ENCODE measurements at regions not wholly inside any gene's neighbourhood (a gene's known extent, or its start where the extent isn't known, plus 50 kb on each side); places are given as distances from the start of the nearest gene placed in this dataset.

- no peaks in the 10 kb centered on the region for H3K4me1 ChIP-seq (ENCODE audit: insufficient read depth, low read length)
- H3K4me3 ChIP-seq (ENCODE audit: low read length), result no peak overlapping the region
- no peaks in the 10 kb centered on the region for H3K9me3 ChIP-seq (ENCODE audit: low read length)
- peaks cover 5% of the 10 kb centered on the region for H3K27me3 ChIP-seq (ENCODE audit: insufficient read depth, low read length)
- no peak overlapping the region for H2AFZ ChIP-seq (ENCODE audit: low read depth, low read length)
- no peaks in the 10 kb centered on the region for H3K36me3 ChIP-seq (ENCODE audit: insufficient read depth, low read length)
Measured at GRCh38 chr10:129365767-129366402, 101.2 kb upstream of the MGMT start.

GRCh38 chr10:129366450-129366849 lies 100.6 kb upstream of the MGMT start:
- H3K4me1 ChIP-seq (ENCODE audit: insufficient read depth, low read length), result no peaks in the 10 kb centered on the region
- H2AFZ ChIP-seq (ENCODE audit: low read depth, low read length), result no peak overlapping the region

GRCh38 chr10:129369566-129369965 lies 97.5 kb upstream of the MGMT start:
- no peak overlapping the region for H3K4me3 ChIP-seq (ENCODE audit: low read length)
- no peaks in the 10 kb centered on the region for H3K36me3 ChIP-seq (ENCODE audit: insufficient read depth, low read length)
- H2AFZ ChIP-seq (ENCODE audit: low read depth, low read length), result no peak overlapping the region
- no peaks in the 10 kb centered on the region for H3K4me1 ChIP-seq (ENCODE audit: insufficient read depth, low read length)
- no peaks in the 10 kb centered on the region for H3K9me3 ChIP-seq (ENCODE audit: low read length)
- no peaks in the 10 kb centered on the region for H3K27me3 ChIP-seq (ENCODE audit: insufficient read depth, low read length)

More at GRCh38 chr10:129366450-129366849, 100.6 kb upstream of the MGMT start:
- H3K36me3 ChIP-seq (ENCODE audit: insufficient read depth, low read length), result no peaks in the 10 kb centered on the region
- H3K9me3 ChIP-seq (ENCODE audit: low read length), result no peaks in the 10 kb centered on the region
- no peak overlapping the region for H3K4me3 ChIP-seq (ENCODE audit: low read length)
- H3K27me3 ChIP-seq (ENCODE audit: insufficient read depth, low read length), result peaks cover 3% of the 10 kb centered on the region

- Histone ChIP-seq H3K36me3 (ENCODE audit: insufficient read depth, low read length) (no peaks in the 10 kb centered on the region), H3K4me1 (ENCODE audit: insufficient read depth, low read length) (no peaks in the 10 kb centered on the region), H3K9me3 (ENCODE audit: low read length) (no peaks in the 10 kb centered on the region), H2AFZ (ENCODE audit: low read depth, low read length) (no peak overlapping the region), H3K4me3 (ENCODE audit: low read length) (no peak overlapping the region), H3K27me3 (ENCODE audit: insufficient read depth, low read length) (no peaks in the 10 kb centered on the region)
Measured at GRCh38 chr10:129371541-129371940, 95.5 kb upstream of the MGMT start.

- H2AFZ ChIP-seq (ENCODE audit: low read depth, low read length), result no peak overlapping the region
- H3K9me3 ChIP-seq (ENCODE audit: low read length), result no peaks in the 10 kb centered on the region
- H3K27me3 ChIP-seq (ENCODE audit: insufficient read depth, low read length), result no peaks in the 10 kb centered on the region
- H3K36me3 ChIP-seq (ENCODE audit: insufficient read depth, low read length), result no peaks in the 10 kb centered on the region
- H3K4me3 ChIP-seq (ENCODE audit: low read length), result no peak overlapping the region
- H3K4me1 ChIP-seq (ENCODE audit: insufficient read depth, low read length), result no peaks in the 10 kb centered on the region
Measured at GRCh38 chr10:129372172-129372571, 94.9 kb upstream of the MGMT start.

- H3K4me3 ChIP-seq (ENCODE audit: low read length), result no peak overlapping the region
- no peak overlapping the region for H2AFZ ChIP-seq (ENCODE audit: low read depth, low read length)
- no peaks in the 10 kb centered on the region for H3K27me3 ChIP-seq (ENCODE audit: insufficient read depth, low read length)
- H3K36me3 ChIP-seq (ENCODE audit: insufficient read depth, low read length), result no peaks in the 10 kb centered on the region
- H3K9me3 ChIP-seq (ENCODE audit: low read length), result no peaks in the 10 kb centered on the region
- H3K4me1 ChIP-seq (ENCODE audit: insufficient read depth, low read length), result no peaks in the 10 kb centered on the region
Measured at GRCh38 chr10:129373231-129373630, 93.8 kb upstream of the MGMT start.

GRCh38 chr10:129373718-129374117 lies 93.3 kb upstream of the MGMT start:
- Histone ChIP-seq H3K27me3 (ENCODE audit: insufficient read depth, low read length) (no peaks in the 10 kb centered on the region), H3K4me3 (ENCODE audit: low read length) (no peak overlapping the region), H3K36me3 (ENCODE audit: insufficient read depth, low read length) (no peaks in the 10 kb centered on the region), H3K4me1 (ENCODE audit: insufficient read depth, low read length) (no peaks in the 10 kb centered on the region), H2AFZ (ENCODE audit: low read depth, low read length) (no peak overlapping the region), H3K9me3 (ENCODE audit: low read length) (no peaks in the 10 kb centered on the region)

- no peak overlapping the region for H2AFZ ChIP-seq (ENCODE audit: low read depth, low read length)
- no peaks in the 10 kb centered on the region for H3K4me1 ChIP-seq (ENCODE audit: insufficient read depth, low read length)
- no peaks in the 10 kb centered on the region for H3K36me3 ChIP-seq (ENCODE audit: insufficient read depth, low read length)
- H3K9me3 ChIP-seq (ENCODE audit: low read length), result no peaks in the 10 kb centered on the region
- no peak overlapping the region for H3K4me3 ChIP-seq (ENCODE audit: low read length)
- H3K27me3 ChIP-seq (ENCODE audit: insufficient read depth, low read length), result no peaks in the 10 kb centered on the region
Measured at GRCh38 chr10:129375171-129375570, 91.9 kb upstream of the MGMT start.

- Histone ChIP-seq H3K9me3 (ENCODE audit: low read length) (no peaks in the 10 kb centered on the region), H3K4me1 (ENCODE audit: insufficient read depth, low read length) (no peaks in the 10 kb centered on the region), H3K36me3 (ENCODE audit: insufficient read depth, low read length) (no peaks in the 10 kb centered on the region), H3K27me3 (ENCODE audit: insufficient read depth, low read length) (no peaks in the 10 kb centered on the region), H3K4me3 (ENCODE audit: low read length) (no peak overlapping the region), H2AFZ (ENCODE audit: low read depth, low read length) (no peak overlapping the region)
Measured at GRCh38 chr10:129375912-129376311, 91.1 kb upstream of the MGMT start.

- H2AFZ ChIP-seq (ENCODE audit: low read depth, low read length), result no peak overlapping the region
- H3K27me3 ChIP-seq (ENCODE audit: insufficient read depth, low read length), result no peaks in the 10 kb centered on the region
- no peak overlapping the region for H3K4me3 ChIP-seq (ENCODE audit: low read length)
- no peaks in the 10 kb centered on the region for H3K4me1 ChIP-seq (ENCODE audit: insufficient read depth, low read length)
- no peaks in the 10 kb centered on the region for H3K9me3 ChIP-seq (ENCODE audit: low read length)
- H3K36me3 ChIP-seq (ENCODE audit: insufficient read depth, low read length), result no peaks in the 10 kb centered on the region
Measured at GRCh38 chr10:129380279-129380678, 86.8 kb upstream of the MGMT start.

GRCh38 chr10:129381741-129382140 lies 85.3 kb upstream of the MGMT start:
- Histone ChIP-seq H3K4me3 (ENCODE audit: low read length) (no peak overlapping the region), H3K9me3 (ENCODE audit: low read length) (no peaks in the 10 kb centered on the region), H3K36me3 (ENCODE audit: insufficient read depth, low read length) (no peaks in the 10 kb centered on the region), H2AFZ (ENCODE audit: low read depth, low read length) (no peak overlapping the region), H3K4me1 (ENCODE audit: insufficient read depth, low read length) (no peaks in the 10 kb centered on the region), H3K27me3 (ENCODE audit: insufficient read depth, low read length) (no peaks in the 10 kb centered on the region)

- Histone ChIP-seq H3K9me3 (ENCODE audit: low read length) (no peaks in the 10 kb centered on the region), H3K27me3 (ENCODE audit: insufficient read depth, low read length) (no peaks in the 10 kb centered on the region), H3K4me1 (ENCODE audit: insufficient read depth, low read length) (no peaks in the 10 kb centered on the region), H2AFZ (ENCODE audit: low read depth, low read length) (no peak overlapping the region), H3K36me3 (ENCODE audit: insufficient read depth, low read length) (no peaks in the 10 kb centered on the region), H3K4me3 (ENCODE audit: low read length) (no peak overlapping the region)
Measured at GRCh38 chr10:129382401-129382800, 84.6 kb upstream of the MGMT start.

- no peaks in the 10 kb centered on the region for H3K36me3 ChIP-seq (ENCODE audit: insufficient read depth, low read length)
- no peak overlapping the region for H3K4me3 ChIP-seq (ENCODE audit: low read length)
- H3K27me3 ChIP-seq (ENCODE audit: insufficient read depth, low read length), result no peaks in the 10 kb centered on the region
- H2AFZ ChIP-seq (ENCODE audit: low read depth, low read length), result no peak overlapping the region
- no peaks in the 10 kb centered on the region for H3K9me3 ChIP-seq (ENCODE audit: low read length)
- H3K4me1 ChIP-seq (ENCODE audit: insufficient read depth, low read length), result no peaks in the 10 kb centered on the region
Measured at GRCh38 chr10:129383651-129384050, 83.4 kb upstream of the MGMT start.

GRCh38 chr10:129385600-129385999 lies 81.4 kb upstream of the MGMT start:
- Histone ChIP-seq H3K27me3 (ENCODE audit: insufficient read depth, low read length) (no peaks in the 10 kb centered on the region), H3K9me3 (ENCODE audit: low read length) (no peaks in the 10 kb centered on the region), H3K4me3 (ENCODE audit: low read length) (no peak overlapping the region), H2AFZ (ENCODE audit: low read depth, low read length) (no peak overlapping the region), H3K36me3 (ENCODE audit: insufficient read depth, low read length) (no peaks in the 10 kb centered on the region), H3K4me1 (ENCODE audit: insufficient read depth, low read length) (no peaks in the 10 kb centered on the region)
